HG03442 (cell line): ENCODE measurements at regions not wholly inside any gene's neighbourhood (a gene's known extent, or its start where the extent isn't known, plus 50 kb on each side); places are given as distances from the start of the nearest gene placed in this dataset.
A peak's percentile ranks its signal among the peaks of the same experiment; 100 is the strongest.
"Not testable (repeated sequence)": the region's sequence is repeated elsewhere in the genome, so short reads cannot be mapped to it uniquely, and the experiment has no call there.

ENCODE experiments used
- ATAC-seq: cut with Tn5 transposase; IDR thresholded peaks from one replicate; pipeline ENCODE4 v1.9.1; 2021; ENCODE audit warnings: mild to moderate bottlenecking, moderate library complexity; ENCODE audit not compliant: unreplicated experiment

GRCh38 chr9:110114086-110114858 is 93.7 kb downstream of the C9orf152 start:
- no peak for ATAC-seq

- ATAC-seq, result no peak
Measured at GRCh38 chr9:110114859-110115201, 93.1 kb downstream of the C9orf152 start.

GRCh38 chr9:110115341-110115820 is 92.6 kb downstream of the C9orf152 start:
- ATAC-seq, result no peak

- no peak for ATAC-seq
Measured at GRCh38 chr9:110115826-110116542, 92.0 kb downstream of the C9orf152 start.

GRCh38 chr9:110116543-110116885 is 91.4 kb downstream of the C9orf152 start:
- no peak for ATAC-seq

- no peak for ATAC-seq
Measured at GRCh38 chr9:110121170-110121569, 86.8 kb downstream of the C9orf152 start.

GRCh38 chr9:110123341-110124095 is 84.4 kb downstream of the C9orf152 start:
- no peak for ATAC-seq

GRCh38 chr9:110124439-110124838 is 83.5 kb downstream of the C9orf152 start:
- no peak for ATAC-seq

- ATAC-seq, result no peak
Measured at GRCh38 chr9:110125207-110125751, 82.7 kb downstream of the C9orf152 start.

- ATAC-seq, result no peak
Measured at GRCh38 chr9:110125763-110126351, 82.1 kb downstream of the C9orf152 start.

- no peak for ATAC-seq
Measured at GRCh38 chr9:110126499-110126941, 81.4 kb downstream of the C9orf152 start.

GRCh38 chr9:110126986-110127864 is 80.7 kb downstream of the C9orf152 start:
- no peak for ATAC-seq

GRCh38 chr9:110128664-110129329 is 79.2 kb downstream of the C9orf152 start:
- ATAC-seq, result peak; percentile 82

- peak; percentile 16 for ATAC-seq
Measured at GRCh38 chr9:110129425-110129824, 78.5 kb downstream of the C9orf152 start.

- ATAC-seq, result no peak
Measured at GRCh38 chr9:110130211-110130610, 77.7 kb downstream of the C9orf152 start.

GRCh38 chr9:110130791-110131416 is 77.1 kb downstream of the C9orf152 start:
- no peak for ATAC-seq

GRCh38 chr9:110131499-110131898 is 76.5 kb downstream of the C9orf152 start:
- ATAC-seq, result no peak

- not testable (repeated sequence) for ATAC-seq
Measured at GRCh38 chr9:110132531-110132930, 75.4 kb downstream of the C9orf152 start.

GRCh38 chr9:110133059-110133458 is 74.9 kb downstream of the C9orf152 start:
- no peak for ATAC-seq
